GM23338 (cell line): ENCODE measurements at regions not wholly inside any gene's neighbourhood (a gene's known extent, or its start where the extent isn't known, plus 50 kb on each side); places are given as distances from the start of the nearest gene placed in this dataset.

Source experiments
- ATAC-seq: fragments of 200-7000 bp; cut with Tn5 transposase; 3 replicates; pipeline ENCODE4 v1.9.1; 2020
- DNase-seq: peaks from one replicate; pipeline ENCODE4 v3.0.0-alpha.2; 2015; ENCODE audit warnings: low spot score
- H2AFZ ChIP-seq: fragments of 200-600 bp; sonication (generic); 2 replicates; pipeline ENCODE4 v1.8.0; 2016; ENCODE audit warnings: antibody characterized with exemption, mild to moderate bottlenecking, moderate library complexity
- H3F3A ChIP-seq: fragments of 200-600 bp; sonication (generic); replicated peaks from 2 replicates; pipeline ENCODE4 v1.8.0; 2017; ENCODE audit warnings: antibody characterized with exemption, mixed run types, low read depth
- H3K27ac ChIP-seq: fragments of 200-600 bp; sonication (generic); 2 replicates; pipeline ENCODE4 v1.6.1; 2016; ENCODE audit warnings: low read depth
- H3K27me3 ChIP-seq: fragments of 200-600 bp; sonication (generic); 2 replicates; pipeline ENCODE4 v1.8.0; 2016; ENCODE audit warnings: mild to moderate bottlenecking, mixed run types, moderate library complexity; ENCODE audit not compliant: insufficient read depth
- H3K36me3 ChIP-seq: fragments of 200-600 bp; sonication (generic); 2 replicates; pipeline ENCODE4 v1.8.0; 2016; ENCODE audit warnings: mild to moderate bottlenecking; ENCODE audit not compliant: insufficient read depth
- H3K4me1 ChIP-seq: fragments of 200-600 bp; sonication (generic); 2 replicates; pipeline ENCODE4 v1.8.0; 2016; ENCODE audit warnings: mild to moderate bottlenecking, moderate library complexity; ENCODE audit not compliant: insufficient read depth
- H3K4me2 ChIP-seq: fragments of 200-600 bp; sonication (generic); 2 replicates; pipeline ENCODE4 v1.7.1; 2017; ENCODE audit warnings: mixed run types
- H3K4me3 ChIP-seq: fragments of 200-600 bp; sonication (generic); 2 replicates; pipeline ENCODE4 v1.6.1; 2016; ENCODE audit warnings: mixed run types
- H3K79me2 ChIP-seq: fragments of 200-600 bp; sonication (generic); replicated peaks from 2 replicates; pipeline ENCODE4 v1.8.0; 2017; ENCODE audit warnings: mild to moderate bottlenecking; ENCODE audit not compliant: insufficient read depth
- H3K9me2 ChIP-seq: fragments of 200-600 bp; sonication (generic); 2 replicates; pipeline ENCODE4 v1.8.0; 2017; ENCODE audit not compliant: insufficient read depth
- H4K20me1 ChIP-seq: fragments of 200-600 bp; sonication (generic); replicated peaks from 2 replicates; pipeline ENCODE4 v1.8.0; 2017; ENCODE audit warnings: mild to moderate bottlenecking; ENCODE audit not compliant: insufficient read depth
- H3K27ac Mint-ChIP-seq: 2 replicates; pipeline ENCODE4 v1.8.0; 2020; ENCODE audit warnings: inconsistent platforms, mild to moderate bottlenecking, moderate library complexity, mixed read lengths
- H3K27me3 Mint-ChIP-seq: 3 replicates; pipeline ENCODE4 v1.8.0; 2022; ENCODE audit warnings: low read depth, mild to moderate bottlenecking, moderate library complexity, mixed read lengths, inconsistent platforms; ENCODE audit not compliant: insufficient read depth, poor library complexity
- H3K36me3 Mint-ChIP-seq: 3 replicates; pipeline ENCODE4 v1.8.0; 2021; ENCODE audit warnings: low read depth, mild to moderate bottlenecking, inconsistent platforms, moderate library complexity, mixed read lengths
- H3K4me1 Mint-ChIP-seq: 3 replicates; pipeline ENCODE4 v1.8.0; 2020; ENCODE audit warnings: mild to moderate bottlenecking, inconsistent platforms, mixed read lengths
- H3K4me3 Mint-ChIP-seq: 3 replicates; pipeline ENCODE4 v1.8.0; 2021; ENCODE audit warnings: moderate library complexity, mild to moderate bottlenecking, inconsistent platforms, mixed read lengths
- H3K9me3 Mint-ChIP-seq: 3 replicates; pipeline ENCODE4 v1.8.0; 2020; ENCODE audit warnings: moderate library complexity, mild to moderate bottlenecking, inconsistent platforms, mixed read lengths
- CREB1 ChIP-seq: fragments of 250-450 bp; sonication (Bioruptor Pico); IDR thresholded peaks from 2 replicates; pipeline ENCODE4 v1.5.0; 2020; ENCODE audit warnings: low read depth, mild to moderate bottlenecking, moderate library complexity
- CTCF ChIP-seq, 2 experiments: fragments of 200-600 bp in 1 of 2; sonication (generic) in 1 of 2; conservative IDR thresholded peaks; 2 replicates each; pipeline versions ENCODE4 v1.5.1 to v1.6.1; 2016 to 2017; ENCODE audit warnings: antibody characterized with exemption in 2 of 2, low read depth in 2 of 2, mild to moderate bottlenecking in 2 of 2, moderate library complexity in 1 of 2
- ETS1 ChIP-seq: IDR thresholded peaks from 2 replicates; pipeline ENCODE4 v1.6.1; 2016; ENCODE audit warnings: antibody characterized with exemption
- EZH2 ChIP-seq: fragments of 200-600 bp; sonication (generic); IDR thresholded peaks from one replicate; pipeline ENCODE4 v1.8.0; 2017; ENCODE audit warnings: antibody characterized with exemption, mild to moderate bottlenecking, low read depth; ENCODE audit not compliant: unreplicated experiment
- EZH2phosphoT487 ChIP-seq: fragments of 200-600 bp; sonication (generic); IDR thresholded peaks from one replicate; pipeline ENCODE4 v1.8.1; 2018; ENCODE audit warnings: antibody characterized with exemption; ENCODE audit not compliant: unreplicated experiment
- NANOG ChIP-seq: IDR thresholded peaks from 2 replicates; pipeline ENCODE4 v1.6.1; 2016; ENCODE audit warnings: antibody characterized with exemption, borderline replicate concordance
- POLR2AphosphoS5 ChIP-seq: IDR thresholded peaks from 2 replicates; pipeline ENCODE4 v1.6.1; 2016; ENCODE audit warnings: antibody characterized with exemption, low read depth
- REST ChIP-seq: IDR thresholded peaks from one replicate; pipeline ENCODE4 v1.6.1; 2018; ENCODE audit warnings: antibody characterized with exemption; ENCODE audit not compliant: unreplicated experiment
- STAT1 ChIP-seq: IDR thresholded peaks from one replicate; pipeline ENCODE4 v1.6.1; 2016; ENCODE audit warnings: antibody characterized with exemption; ENCODE audit not compliant: unreplicated experiment
- ZNF114 ChIP-seq: fragments of 250-450 bp; sonication (Bioruptor Pico); IDR thresholded peaks from 2 replicates; pipeline ENCODE4 v1.5.0; 2020; ENCODE audit warnings: mild to moderate bottlenecking, moderate library complexity

GRCh38 chr2:44110444-44110843, 58.2 kb upstream of the PPM1B start:
- H3K27me3 Mint-ChIP-seq: peaks cover 1% of the 10 kb centered on the region

More at GRCh38 chr2:44110444-44110843, 58.2 kb upstream of the PPM1B start:
- no peak for DNase-seq
- no peaks in the 10 kb centered on the region for H3F3A ChIP-seq
- no peak overlapping the region for H3K27ac ChIP-seq
- peak overlapping the region; percentile 49 for H2AFZ ChIP-seq
- TF ChIP-seq ETS1 (no peak), CTCF (conservative IDR thresholded peaks at IDR 0.05; ENCODE audit: low read depth in 2 of 2) (no peak), EZH2 (no peak), CREB1 (no peak), ZNF114 (CRISPR knock-in tag) (no peak), EZH2phosphoT487 (no peak), NANOG (no peak), POLR2AphosphoS5 (no peak), REST (no peak), STAT1 (no peak)
- H3K4me3 Mint-ChIP-seq: no peak overlapping the region
- H3K4me1 ChIP-seq: peaks cover 6% of the 10 kb centered on the region
- no peaks in the 10 kb centered on the region for H3K79me2 ChIP-seq
- H3K36me3 ChIP-seq: no peaks in the 10 kb centered on the region
- H3K9me2 ChIP-seq: peaks cover 7% of the 10 kb centered on the region
- H3K4me3 ChIP-seq: no peak overlapping the region
- no peaks in the 10 kb centered on the region for H3K27me3 ChIP-seq
- no peak for ATAC-seq
- no peaks in the 10 kb centered on the region for H3K36me3 Mint-ChIP-seq
- no peak overlapping the region for H3K27ac Mint-ChIP-seq
- no peak overlapping the region for H3K4me2 ChIP-seq
- no peaks in the 10 kb centered on the region for H4K20me1 ChIP-seq
- H3K4me1 Mint-ChIP-seq: peaks cover 7% of the 10 kb centered on the region; the same call in 2 of the 3 replicates
- no peaks in the 10 kb centered on the region; the same call in 2 of the 3 replicates for H3K9me3 Mint-ChIP-seq
